HG03521 (cell line): ENCODE measurements at regions not wholly inside any gene's neighbourhood (a gene's known extent, or its start where the extent isn't known, plus 50 kb on each side); places are given as distances from the start of the nearest gene placed in this dataset.

Experiments used
- ATAC-seq: cut with Tn5 transposase; IDR thresholded peaks from one replicate; pipeline ENCODE4 v1.9.1; 2021; ENCODE audit warnings: mild to moderate bottlenecking, moderate library complexity; ENCODE audit not compliant: unreplicated experiment

DNA sequence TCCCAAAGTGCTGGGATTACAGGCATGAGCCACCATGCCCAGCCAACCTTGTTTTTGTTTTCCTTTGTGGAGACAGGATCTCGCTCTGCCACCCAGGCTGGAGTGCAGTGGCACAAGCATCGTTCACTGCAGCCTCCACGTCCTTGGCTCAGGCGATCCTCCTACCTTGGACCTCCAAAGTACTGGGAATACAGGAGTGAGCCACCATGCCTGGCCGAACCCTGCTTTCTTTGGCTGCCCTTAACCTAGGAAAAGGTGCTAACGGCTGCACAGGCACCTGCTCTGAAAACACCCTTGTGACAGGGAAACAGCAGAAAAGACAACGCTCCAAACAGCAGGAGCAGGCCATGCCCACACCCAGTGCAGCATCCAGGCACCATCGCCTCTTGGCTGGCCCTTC, 71.9 kb downstream of the OAT start:
- ATAC-seq = no peak

DNA sequence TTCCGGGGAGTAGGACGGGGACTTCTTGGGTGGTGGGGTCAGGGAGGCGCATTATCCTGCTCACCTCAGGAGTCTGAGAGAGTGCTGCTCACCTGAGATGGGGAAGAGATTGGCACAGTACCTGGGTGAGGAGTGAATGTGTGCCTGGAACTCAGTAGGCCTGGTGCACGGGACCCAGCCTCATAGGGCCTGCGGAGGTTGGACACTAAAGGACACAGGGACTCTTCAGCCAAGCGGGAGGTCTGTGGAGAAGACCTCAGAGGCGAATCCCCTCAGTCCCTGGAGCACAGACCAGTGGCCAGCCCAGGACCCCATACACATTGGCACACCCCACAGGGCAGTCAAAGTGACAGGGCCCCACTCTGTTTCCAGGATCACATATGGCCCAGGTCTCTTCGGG, 73.2 kb downstream of the OAT start:
- ATAC-seq = no peak

DNA sequence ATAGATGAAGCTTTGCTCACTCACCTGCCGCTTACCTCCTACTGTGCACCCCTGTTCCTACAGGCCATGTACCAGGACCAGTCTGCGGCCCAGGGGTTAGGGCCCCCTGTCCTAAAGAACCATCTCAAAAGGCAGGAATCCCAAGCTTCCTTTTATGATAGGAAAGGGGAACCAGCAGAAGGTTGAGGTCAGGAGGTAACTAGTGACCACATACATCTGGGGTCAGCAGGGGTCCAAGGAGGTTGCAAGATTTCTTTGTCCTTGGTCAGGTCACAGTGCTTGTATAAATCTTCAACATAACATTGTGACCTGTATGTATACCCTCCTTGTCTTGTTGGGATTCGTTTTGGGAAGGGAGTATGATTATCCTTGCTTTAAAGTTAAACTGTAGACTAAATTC, 73.8 kb downstream of the OAT start:
- ATAC-seq = no peak

DNA sequence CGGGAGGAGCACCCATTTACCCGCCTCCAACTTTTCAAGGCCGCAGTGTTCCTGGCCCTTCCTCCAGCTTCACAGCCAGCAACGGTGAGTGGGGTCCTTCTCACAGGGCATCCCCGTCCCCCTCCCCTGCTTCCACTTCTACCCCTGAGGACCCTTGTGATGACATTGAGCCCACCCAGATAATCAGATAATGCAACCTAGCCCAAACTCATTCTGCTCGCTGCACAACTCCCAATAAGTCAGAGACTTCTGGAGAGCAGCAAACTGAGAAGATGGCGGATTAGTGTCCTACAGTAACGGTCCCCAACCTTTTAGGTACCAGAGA, 74.5 kb downstream of the OAT start:
- no peak for ATAC-seq

DNA sequence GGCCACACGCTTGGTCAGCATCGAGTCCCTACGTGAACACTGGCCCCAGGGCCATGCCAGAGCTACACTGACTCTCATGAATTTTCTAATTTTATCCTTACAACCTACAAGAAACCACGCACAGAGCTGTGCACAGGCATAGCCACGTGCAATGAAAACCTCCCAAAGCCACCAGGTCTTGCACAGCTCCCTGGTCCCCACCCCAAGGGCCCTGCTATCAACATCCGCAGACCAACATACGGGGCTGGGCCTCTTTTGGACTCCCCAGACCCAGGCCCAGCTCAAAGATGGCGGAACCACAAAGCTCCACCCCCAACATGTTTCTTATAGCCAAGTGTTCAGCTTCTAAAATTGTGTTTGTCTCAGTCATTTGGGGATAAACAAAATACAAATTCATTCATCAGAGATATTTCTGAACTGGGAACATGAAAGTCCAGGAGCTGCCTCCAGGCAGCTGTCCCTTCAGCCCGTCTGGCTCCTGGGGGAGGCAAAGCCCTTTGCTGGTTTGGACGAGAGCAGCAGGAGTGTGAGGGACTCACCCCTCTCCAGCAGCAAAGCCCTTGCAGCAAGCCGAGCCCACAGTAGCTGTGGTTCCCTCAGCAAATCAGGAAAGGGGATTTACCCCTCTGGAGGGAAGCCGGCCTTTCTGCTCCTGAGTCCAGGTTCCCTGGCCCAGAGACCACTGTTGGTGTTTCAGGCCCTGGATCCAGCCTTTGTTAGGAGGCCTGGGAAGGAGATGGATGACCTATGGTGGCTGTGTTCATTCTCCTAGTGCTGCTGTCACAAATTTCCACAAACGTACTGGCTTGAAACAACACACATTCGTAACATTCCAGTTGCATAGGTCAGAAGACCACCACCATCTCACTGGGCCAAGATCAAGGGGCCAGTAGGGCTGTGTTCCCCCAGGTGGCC, 75.1 kb downstream of the OAT start:
- no peak for ATAC-seq

DNA sequence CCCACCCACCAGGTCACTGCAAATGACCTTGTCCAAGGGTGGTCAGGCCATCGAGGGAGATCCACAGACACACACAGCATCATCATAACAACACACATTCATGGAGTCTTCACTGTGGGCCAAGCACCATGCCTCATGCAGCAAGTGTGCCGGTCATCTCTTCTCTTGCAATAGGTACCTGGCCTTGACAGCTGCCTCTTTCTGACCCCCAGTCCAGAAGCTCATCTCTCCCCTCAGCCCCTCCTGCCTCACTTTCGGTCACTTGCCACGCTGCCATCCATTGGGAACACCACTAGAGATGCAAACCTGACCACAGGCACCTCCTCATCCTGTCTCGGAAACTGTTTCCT, 75.9 kb downstream of the OAT start:
- no peak for ATAC-seq

DNA sequence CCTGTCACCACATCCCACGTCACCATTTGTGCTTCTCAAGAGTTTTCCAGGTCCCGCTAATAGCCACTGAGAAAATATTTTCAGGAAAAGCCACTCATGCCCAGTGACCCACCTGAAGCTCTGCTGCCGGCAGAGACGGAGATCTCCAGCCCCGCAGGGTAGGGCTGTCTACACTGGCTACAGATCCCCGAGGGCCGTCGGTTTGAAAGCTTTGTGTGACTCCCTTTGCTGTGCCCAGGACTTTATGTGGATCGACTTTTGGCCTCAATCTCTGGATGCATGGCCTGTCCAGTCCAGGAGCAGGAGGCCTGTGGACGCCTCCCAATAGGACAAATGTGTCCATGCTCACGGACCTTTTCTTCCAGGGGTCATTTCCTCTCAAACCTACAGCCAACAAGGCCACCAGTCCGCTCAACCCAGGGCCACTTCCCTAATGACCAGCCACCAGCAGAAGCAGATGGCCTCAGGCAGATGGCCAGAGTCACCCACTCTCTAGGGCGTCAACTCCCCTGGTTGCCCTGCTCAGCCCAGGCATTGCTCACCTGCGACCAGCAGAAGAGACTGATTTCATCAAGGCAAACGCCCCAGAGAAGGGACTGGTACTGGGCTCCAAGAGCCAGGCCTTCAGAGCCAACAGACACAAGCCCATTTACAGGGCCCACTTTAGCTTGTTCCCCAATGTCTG, 76.4 kb downstream of the OAT start:
- no peak for ATAC-seq

DNA sequence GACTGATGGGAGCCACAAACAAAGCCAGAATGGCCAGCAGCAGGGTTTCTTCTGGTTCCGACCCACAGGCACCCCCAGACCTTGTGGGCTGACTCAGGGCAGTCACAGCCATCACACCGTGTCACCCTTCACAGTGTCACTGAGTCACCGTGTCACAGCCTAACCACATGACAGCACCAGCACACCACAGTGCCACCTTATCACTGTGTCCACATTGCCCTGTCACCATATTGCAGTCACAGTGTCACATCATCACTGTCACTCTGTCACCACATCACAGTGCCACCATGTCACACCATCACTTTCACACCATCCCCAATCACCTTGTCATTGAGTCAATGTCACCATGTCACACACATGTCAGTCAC, 77.0 kb downstream of the OAT start:
- no peak for ATAC-seq

DNA sequence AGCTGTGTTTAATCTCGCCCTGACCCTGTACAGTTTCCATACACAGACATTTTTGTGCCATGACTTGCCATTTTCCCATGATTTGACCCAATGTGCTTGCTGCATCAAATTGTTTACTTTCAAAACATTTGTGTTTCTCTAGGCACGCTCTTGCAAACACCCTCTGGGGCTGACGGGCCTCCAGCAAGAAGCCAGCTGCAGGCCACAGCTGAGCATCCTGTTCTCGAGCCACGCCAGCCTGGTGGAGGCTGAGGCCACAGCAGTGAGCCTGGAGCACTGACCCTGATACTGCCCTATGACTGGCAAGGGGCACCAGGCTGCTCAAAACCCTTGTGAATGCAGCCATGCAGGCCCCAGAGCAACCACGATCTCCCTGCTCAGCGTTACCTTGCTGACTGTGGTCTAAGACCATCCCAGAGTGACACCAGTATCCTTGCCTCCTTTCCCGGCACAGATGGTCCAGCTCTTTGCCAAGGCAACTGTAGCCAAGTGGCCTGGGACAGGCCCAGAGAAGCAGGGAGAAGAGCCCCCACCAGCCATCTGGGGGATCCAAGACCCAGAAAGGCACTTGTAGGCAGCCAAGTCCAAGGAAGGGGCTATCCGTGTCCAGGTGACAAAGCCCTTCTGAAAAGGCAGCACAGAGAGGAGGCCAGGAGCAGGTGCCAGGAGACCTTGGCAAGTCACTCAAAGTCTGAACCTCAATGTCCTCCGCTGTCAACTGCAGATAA, 78.5 kb downstream of the OAT start:
- ATAC-seq = no peak

DNA sequence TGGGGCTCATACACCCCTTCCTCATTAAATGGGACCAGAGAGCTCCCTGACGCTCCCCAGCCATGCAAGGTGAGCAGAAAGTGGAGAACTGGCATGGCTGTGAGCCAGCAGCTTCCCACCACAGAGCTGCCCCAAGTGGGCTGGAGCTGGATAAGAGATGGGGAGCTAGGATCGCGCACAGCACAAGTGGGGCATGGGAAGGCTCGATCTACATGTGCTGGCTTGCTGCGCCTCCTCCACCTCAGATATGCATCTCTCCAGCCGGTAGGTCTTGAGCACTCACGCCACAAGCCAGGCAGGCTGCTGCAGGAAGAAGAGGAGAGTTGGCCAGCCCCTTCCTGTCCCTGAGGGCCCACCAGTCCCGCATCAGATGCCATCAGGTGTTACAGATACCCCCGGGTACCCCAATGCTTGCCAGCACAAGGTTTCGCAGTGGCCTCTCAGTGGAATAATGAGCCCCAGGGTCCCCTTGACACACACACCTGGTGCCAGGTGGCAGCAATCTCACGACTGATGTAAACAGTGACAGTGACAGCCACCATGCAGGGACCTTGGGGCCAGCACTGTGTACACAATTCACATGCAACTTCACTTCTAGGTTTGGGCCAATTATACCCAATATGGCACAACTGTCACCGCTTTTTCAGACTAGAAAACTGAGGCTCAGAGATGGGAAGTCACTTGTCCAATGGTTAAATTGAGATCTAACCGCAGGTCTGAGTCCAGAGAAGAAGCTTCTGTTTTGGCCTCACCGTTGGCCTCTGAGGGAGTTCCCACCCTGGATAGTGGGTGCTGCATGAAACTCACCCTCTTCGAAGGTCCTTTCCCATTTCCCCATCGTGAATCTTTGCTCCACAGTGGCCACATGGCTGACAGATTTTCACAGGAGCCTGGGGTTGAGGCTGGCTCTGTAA, 79.3 kb downstream of the OAT start:
- no peak for ATAC-seq

DNA sequence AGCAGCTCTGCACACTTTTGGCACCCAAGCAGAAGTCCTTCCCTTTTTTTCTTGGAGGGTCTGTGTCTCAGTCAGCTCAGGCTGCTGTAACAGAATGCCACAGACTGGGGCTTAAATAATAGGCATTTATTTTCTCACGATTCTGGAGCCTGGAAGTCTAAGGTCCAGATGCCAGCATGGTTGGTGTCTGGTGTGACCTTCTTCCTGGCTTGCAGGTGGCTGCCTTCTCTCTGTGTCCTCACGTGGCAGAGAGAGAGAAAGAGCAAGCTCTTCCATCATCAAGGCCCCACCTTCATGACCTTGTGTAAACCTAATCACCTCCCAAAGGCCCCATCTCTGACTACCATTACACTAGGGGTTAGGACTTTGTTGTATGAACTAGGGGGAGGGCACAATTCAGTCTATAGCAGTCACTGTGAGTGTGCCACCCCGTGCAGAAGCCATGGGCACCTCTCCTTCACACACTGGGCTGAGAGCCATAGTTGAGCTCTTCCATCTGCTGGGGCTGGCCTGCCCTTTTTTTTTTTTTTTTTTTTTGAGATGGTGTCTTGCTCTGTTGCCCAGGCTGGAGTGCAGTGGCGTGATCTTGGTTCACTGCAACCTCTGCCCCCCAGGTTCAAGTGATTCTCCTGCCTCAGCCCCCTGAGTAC, 80.3 kb downstream of the OAT start:
- no peak for ATAC-seq

DNA sequence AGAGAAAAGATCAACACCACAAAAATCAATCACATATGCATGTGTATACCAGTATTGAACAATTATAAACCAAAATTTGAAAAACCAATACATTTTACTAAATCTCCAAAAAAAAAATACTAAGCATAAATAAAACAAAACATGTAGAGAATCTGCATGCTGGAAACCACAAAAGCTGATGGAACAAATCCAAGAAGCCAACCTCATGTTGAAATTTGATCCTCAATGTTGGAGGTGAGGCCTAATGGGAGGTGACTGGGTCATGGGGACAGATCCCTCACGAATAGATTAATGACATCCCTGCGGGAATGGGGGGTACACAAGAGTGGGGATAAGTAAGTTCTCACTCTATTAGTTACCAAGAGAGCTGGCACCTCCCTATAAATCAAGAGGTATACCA, 82.5 kb downstream of the OAT start:
- no peak for ATAC-seq

DNA sequence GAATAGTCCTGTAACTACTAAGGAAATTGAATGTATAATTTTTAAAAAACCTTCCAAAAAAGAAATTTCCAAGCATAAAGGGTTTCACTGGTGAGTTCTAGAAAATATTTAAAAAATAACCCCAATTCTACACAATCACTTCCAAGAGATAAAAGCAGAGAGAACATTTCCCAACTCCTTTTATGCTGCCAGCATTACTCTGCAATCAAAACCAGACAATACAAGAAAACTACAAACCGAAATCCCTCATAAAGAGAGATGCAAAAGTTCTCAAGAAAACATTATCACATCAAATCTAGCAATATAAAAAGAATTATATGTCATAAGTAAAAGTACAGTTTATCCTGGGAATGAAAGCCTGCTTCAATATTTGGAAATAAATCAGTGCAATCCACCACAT, 84.8 kb downstream of the OAT start:
- no peak for ATAC-seq

DNA sequence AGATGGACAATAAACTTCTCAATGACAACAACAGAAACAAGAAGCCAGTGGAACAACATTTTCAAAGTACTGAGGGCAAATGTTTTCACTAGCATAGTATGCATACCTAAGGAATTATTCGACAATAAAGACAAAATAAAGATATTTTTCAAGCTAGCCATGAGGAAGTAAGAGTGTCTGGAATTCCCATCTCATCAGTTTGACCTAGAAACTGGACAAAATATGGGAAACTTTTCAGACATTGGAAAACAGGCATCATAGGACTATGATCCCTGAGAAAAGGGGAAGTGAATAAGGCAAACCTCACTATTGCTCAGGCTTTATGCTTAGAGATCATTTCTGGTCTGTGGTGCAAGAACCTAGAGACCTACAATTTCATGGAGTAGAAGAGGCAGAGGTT, 86.3 kb downstream of the OAT start:
- ATAC-seq = no peak

DNA sequence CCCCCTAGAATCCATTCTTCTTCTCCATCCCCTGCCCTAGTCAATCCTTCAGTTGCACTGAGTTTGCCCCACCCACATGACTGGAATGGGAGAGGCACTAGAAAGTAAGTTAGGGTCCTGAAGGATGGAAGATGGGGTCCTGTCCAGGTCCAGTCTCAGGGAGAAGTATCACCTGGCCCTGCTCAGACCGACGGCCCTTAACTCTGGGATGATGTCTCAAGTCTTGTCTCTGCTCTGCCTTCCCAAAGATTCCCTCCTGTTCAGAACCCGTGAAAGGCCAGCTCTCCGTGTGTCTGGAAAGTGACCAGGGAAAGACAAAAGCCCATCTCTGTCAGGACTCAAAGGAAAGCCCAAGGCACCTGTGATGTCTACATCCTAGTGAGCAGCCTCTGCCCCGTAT, 88.8 kb downstream of the OAT start:
- ATAC-seq = no peak

DNA sequence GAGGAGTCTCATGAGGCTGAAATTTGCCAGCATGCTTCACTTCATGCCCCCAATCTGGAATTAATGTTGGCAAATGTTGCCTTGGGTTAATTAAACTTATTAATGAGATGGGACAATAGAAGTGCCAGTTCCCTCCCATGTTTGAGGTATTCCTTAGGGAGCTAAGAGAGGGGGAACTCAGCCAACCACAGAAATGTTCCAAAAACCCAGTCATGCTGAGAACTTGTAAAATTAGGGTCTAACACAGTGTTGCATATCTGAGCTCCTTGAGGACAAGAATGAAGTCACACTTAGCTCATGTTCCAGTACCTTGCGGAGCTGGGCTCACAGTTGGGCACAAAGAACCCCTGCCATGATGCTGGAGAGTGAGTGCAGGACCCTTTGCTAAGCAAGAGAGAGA, 89.4 kb downstream of the OAT start:
- ATAC-seq = no peak

DNA sequence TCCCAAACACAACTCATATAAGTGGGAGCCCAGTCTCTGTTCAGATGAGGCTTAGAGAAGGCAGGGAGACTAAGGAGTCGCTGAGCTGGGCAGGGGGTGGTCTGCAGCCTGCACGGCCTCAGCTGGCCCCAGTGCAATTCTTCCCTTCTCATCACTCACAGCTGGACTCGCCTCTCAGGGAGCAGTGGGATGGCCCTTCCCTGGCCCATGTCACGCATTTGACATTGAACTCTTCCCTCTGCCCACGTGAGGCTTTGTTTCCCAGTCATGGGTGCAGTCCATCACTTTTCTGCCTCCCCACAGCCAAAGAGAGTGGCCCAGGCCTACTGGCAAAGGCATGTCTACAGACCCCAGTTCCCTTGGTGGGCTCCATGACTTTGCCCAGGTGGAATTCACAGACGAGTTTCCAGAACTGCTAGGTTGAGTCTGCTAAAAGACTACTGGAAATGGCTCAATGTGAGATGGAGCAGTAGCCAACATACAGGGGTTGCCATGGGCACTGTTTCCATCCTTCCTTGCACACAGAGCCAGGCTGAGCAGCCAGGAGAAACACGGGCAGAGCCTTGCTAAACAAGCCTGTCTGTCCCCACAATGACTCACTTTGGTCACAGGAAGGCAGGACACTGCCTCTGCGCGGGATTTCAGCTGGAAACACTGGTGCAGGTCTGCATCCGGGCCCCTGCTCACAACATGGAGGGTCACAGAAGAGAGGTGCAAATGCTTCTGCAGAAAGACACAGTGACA, 90.1 kb downstream of the OAT start:
- no peak for ATAC-seq

DNA sequence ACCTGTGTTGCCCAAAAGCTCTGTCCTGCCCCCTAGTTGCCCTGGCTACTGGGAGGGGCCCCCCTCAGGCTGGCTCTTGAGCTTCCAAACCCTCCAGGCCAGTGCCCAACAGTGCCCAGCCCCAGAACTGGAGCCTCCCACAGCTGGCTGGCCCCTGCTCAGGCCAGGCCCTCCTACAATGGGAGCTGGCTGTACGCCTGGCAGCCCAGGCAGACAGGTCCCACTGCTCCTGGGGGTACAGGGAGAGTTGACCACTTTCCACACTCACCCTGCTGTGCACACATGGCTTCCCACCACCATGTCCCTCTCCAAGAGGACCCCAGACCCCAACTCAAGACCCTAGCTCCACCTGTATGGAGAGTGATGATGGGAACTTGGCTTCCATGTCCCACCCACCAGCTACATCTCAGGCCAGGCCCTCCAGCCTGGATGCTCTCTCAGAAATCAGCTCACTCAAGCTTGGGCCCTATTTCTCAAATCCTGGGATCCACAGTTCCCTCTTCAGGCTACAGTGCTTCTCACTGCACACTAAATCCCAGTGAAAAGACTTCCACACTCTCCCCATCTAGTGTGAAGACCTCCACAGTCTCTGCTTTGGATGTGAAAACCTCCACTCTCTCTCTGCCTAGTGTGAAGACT, 92.6 kb downstream of the OAT start:
- no peak for ATAC-seq

DNA sequence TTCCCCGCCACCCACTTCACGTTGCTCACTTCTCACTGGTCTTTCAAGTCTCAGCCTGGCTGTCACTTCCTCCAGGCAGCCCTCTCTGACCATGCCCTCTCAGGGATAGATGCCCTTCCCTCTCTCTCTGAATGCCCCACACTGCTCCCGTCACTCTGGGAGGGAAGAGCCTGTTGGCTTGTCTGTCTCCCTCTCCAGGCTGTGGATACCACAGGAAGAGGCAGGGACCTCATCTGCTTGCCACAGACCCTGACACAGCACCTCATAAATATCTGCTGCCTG, 93.1 kb downstream of the OAT start:
- no peak for ATAC-seq
